Bronchial epithelial cell (primary cell): ENCODE measurements at regions not wholly inside any gene's neighbourhood (a gene's known extent, or its start where the extent isn't known, plus 50 kb on each side); places are given as distances from the start of the nearest gene placed in this dataset.

Experiments
- DNase-seq: peaks from one replicate; pipeline ENCODE4 v3.0.0-alpha.2; 2010; ENCODE audit warnings: low read depth
- FAIRE-seq: peaks from 2 replicates; lab custom pipeline; 2011; peaks lifted over from hg19 to GRCh38; lab: Jason Lieb, UNC
- H3K27me3 ChIP-seq: 2 replicates; pipeline ENCODE4 v1.5.1; 2011; ENCODE audit warnings: low read length; ENCODE audit not compliant: control insufficient read depth, insufficient read depth
- H3K36me3 ChIP-seq: 2 replicates; pipeline ENCODE4 v1.5.1; 2011; ENCODE audit warnings: low read length; ENCODE audit not compliant: control insufficient read depth, insufficient read depth
- H3K4me3 ChIP-seq: 2 replicates; pipeline ENCODE4 v1.5.1; 2011; ENCODE audit warnings: mild to moderate bottlenecking, low read depth, low read length, control low read depth
- TF ChIP-seq, protein P1 (sequence below): IDR thresholded peaks from 2 replicates; pipeline ENCODE4 v1.5.1; 2011; ENCODE audit warnings: mild to moderate bottlenecking, moderate library complexity, low read length, control low read depth, inconsistent platforms; ENCODE audit not compliant: insufficient read depth, severe bottlenecking

DNA sequence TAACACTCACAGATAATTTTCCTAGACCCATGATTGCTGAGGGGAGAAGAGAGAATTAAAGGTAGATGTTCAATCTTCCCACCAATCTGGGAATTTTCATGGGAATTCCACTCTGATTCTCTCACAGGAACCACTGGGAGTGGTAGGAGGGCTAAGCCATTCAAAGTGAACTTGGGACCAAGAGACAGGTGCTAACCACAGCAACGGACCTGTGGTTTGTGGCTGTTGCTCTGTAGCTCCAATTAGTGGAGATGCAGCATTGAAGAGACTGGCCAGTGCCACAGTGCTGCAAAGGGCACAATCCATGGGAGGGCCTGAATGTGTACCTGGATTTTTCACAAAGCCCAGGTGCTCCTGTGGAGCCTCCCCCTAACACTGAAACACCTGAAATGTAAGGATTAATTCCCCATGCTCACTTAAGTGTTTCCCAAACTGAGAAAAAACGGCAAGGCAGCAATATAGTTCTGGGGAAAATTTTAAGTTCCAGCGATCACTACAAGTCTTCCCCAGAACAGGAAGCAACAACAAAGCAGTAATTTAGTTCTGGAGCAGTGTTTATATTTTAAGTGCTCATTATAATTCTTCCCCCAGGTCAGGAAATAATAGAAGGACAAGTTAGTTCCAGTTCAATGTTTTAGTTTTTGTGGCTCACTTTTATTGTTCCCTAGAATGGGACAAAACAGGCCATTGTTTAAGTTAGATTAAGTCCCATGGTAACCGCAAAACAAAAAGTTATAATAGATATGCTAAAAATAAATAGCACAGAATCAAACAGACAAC, 1045.8 kb downstream of the CNTNAP5 start:
- TF ChIP-seq, protein P1, sequence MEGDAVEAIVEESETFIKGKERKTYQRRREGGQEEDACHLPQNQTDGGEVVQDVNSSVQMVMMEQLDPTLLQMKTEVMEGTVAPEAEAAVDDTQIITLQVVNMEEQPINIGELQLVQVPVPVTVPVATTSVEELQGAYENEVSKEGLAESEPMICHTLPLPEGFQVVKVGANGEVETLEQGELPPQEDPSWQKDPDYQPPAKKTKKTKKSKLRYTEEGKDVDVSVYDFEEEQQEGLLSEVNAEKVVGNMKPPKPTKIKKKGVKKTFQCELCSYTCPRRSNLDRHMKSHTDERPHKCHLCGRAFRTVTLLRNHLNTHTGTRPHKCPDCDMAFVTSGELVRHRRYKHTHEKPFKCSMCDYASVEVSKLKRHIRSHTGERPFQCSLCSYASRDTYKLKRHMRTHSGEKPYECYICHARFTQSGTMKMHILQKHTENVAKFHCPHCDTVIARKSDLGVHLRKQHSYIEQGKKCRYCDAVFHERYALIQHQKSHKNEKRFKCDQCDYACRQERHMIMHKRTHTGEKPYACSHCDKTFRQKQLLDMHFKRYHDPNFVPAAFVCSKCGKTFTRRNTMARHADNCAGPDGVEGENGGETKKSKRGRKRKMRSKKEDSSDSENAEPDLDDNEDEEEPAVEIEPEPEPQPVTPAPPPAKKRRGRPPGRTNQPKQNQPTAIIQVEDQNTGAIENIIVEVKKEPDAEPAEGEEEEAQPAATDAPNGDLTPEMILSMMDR = no peak
- Histone ChIP-seq H3K27me3 (no peaks in the 10 kb centered on the region), H3K36me3 (no peaks in the 10 kb centered on the region), H3K4me3 (no peak overlapping the region)
- FAIRE-seq (no peak), DNase-seq (no peak)

- DNase-seq (no peak), FAIRE-seq (no peak)
- no peak overlapping the region for H3K4me3 ChIP-seq
- no peaks in the 10 kb centered on the region for H3K36me3 ChIP-seq
- no peaks in the 10 kb centered on the region for H3K27me3 ChIP-seq
- TF ChIP-seq, protein P1 = no peak
Observed at GRCh38 chr2:125073440-125073839, 1048.4 kb downstream of the CNTNAP5 start.

DNA sequence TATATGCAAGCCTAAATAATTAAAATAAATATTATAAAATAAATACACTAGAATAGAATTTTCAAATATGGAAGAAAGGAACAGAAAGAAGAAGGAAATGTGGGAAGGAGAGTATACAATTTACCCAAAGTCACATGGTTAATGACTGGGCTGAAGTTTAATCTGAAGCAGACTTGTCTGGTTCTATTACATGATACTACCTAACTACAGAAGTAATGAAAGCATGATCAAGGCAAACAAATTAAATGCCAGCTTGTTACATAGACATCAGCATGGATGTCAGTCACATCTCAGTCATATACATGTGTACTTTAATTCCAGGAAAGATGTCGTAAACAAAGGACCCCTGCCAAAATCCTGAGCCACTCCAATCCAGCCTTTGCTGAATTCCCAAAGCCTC, 1060.8 kb downstream of the CNTNAP5 start:
- H3K4me3 ChIP-seq = no peak overlapping the region
- H3K27me3 ChIP-seq = no peaks in the 10 kb centered on the region
- DNase-seq (no peak), FAIRE-seq (no peak)
- TF ChIP-seq, protein P1 = no peak
- no peaks in the 10 kb centered on the region for H3K36me3 ChIP-seq

DNA sequence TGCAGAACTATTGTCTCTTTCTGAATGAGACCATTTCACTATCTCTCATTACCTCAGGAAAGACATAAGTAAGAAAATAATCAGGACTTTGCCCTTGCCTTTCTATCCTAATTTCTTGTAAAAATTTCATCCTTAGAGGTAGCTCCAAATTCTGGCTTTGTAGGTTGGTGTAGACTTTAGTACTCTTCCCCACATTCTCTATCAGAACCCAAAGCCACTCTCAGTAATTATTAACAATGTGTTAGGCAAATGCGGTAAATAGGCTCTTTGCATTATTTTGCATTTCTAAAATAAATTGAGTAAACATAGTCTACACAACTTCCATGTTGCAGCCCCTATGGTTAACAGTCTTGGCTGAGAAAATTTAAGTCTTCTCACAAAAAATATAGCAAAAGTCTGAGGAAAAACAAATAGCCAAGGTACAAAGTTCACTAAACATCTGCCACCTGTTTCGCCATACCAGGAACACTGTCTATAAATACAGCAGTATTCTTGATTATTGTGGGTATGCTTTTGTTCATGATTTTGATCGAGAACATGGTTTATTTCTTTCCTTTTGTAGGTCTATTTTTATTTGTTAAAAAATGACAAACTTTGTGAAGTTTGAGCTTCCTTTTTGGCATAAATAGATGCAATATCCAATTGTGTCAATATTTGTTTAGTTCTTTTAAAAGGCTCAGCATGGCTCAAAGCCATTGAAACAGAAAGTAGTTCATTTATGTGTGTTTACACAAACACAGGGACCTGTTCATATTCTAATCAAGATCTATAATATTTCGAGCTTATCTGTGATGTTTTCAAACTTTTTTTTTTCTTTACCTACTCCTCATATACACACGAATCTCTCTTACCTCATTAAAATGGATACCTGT, 1061.5 kb downstream of the CNTNAP5 start:
- H3K36me3 ChIP-seq = no peaks in the 10 kb centered on the region
- no peaks in the 10 kb centered on the region for H3K27me3 ChIP-seq
- H3K4me3 ChIP-seq = no peak overlapping the region
- TF ChIP-seq, protein P1 = no peak
- FAIRE-seq (no peak), DNase-seq (no peak)

GRCh38 chr2:125092276-125093009, 1067.4 kb downstream of the CNTNAP5 start:
- FAIRE-seq (no peak), DNase-seq (no peak)
- no peak overlapping the region for H3K4me3 ChIP-seq
- TF ChIP-seq, protein P1 = no peak
- no peaks in the 10 kb centered on the region for H3K27me3 ChIP-seq
- H3K36me3 ChIP-seq = no peaks in the 10 kb centered on the region
